ENCODE measurements at regions not wholly inside any gene's neighbourhood (a gene's known extent, or its start where the extent isn't known, plus 50 kb on each side); places are given as distances from the start of the nearest gene placed in this dataset.

GRCh38 chr9:2321523-2322148, 300.0 kb upstream of the VLDLR start:
- Histone ChIP-seq H3K27me3 (ENCODE audit: control insufficient read depth, insufficient read depth, low read length) (no peaks in the 10 kb centered on the region), H2AFZ (replicated peaks; ENCODE audit: low read length, poor library complexity) (no peak overlapping the region), H4K91ac (ENCODE audit: insufficient read depth, low read depth, low read length) (no peak overlapping the region), H3K18ac (ENCODE audit: low read depth, low read length) (no peak overlapping the region), H4K8ac (ENCODE audit: low read depth in 2 of 2, low read length in 2 of 2) (no peak overlapping the region), H2BK5ac (ENCODE audit: low read depth, low read length, poor library complexity, severe bottlenecking) (no peak overlapping the region), H3K9ac (ENCODE audit: low read depth, low read length) (no peak overlapping the region), H2BK20ac (ENCODE audit: low read depth, low read length) (no peak overlapping the region), H3K4ac (ENCODE audit: low read depth, low read length) (no peak overlapping the region), H3K14ac (replicated peaks; ENCODE audit: low read depth, low read length) (no peak overlapping the region), H3K9me3 (ENCODE audit: control insufficient read depth, insufficient read depth, low read length) (no peaks in the 10 kb centered on the region), H2AK9ac (replicated peaks; ENCODE audit: low read depth, low read length, poor library complexity) (no peak overlapping the region), H2BK15ac (ENCODE audit: low read depth, low read length) (no peak overlapping the region), H4K20me1 (ENCODE audit: insufficient read depth, low read length) (no peaks in the 10 kb centered on the region), H3K56ac (ENCODE audit: extremely low read depth, insufficient read depth, low read length) (no peak overlapping the region), H3K9me1 (ENCODE audit: insufficient read depth, low read length) (no peaks in the 10 kb centered on the region), H2BK120ac (ENCODE audit: low read depth, low read length) (no peak overlapping the region), H3K23ac (ENCODE audit: low read depth, low read length) (no peak overlapping the region), H3K4me2 (ENCODE audit: low read depth, low read length) (no peak overlapping the region), H3K27ac (ENCODE audit: insufficient read depth, low read length) (no peak overlapping the region), H2AK5ac (ENCODE audit: low read depth, low read length) (no peak overlapping the region), H4K5ac (ENCODE audit: low read depth, low read length) (no peak overlapping the region), H3K4me1 (ENCODE audit: control insufficient read depth, insufficient read depth, low read length) (no peaks in the 10 kb centered on the region), H3K79me1 (ENCODE audit: low read depth in 1 of 2, low read length in 2 of 2) (no peaks in the 10 kb centered on the region), H3K4me3 (ENCODE audit: insufficient read depth, low read depth, low read length) (no peak overlapping the region), H3K36me3 (ENCODE audit: control insufficient read depth, insufficient read depth, low read length) (no peaks in the 10 kb centered on the region)
- BruUV-seq (replicated peaks) = no TSS peak
- ChIA-PET CTCF (no interaction called here), POLR2A (ENCODE audit: unreplicated experiment) (no interaction called here)
- dilution Hi-C loops (cut with HindIII; ENCODE audit: low sequenced_read_pairs, unreplicated experiment) = no loop called here
- DNase-seq (no peak), ATAC-seq (ENCODE audit: low read depth) (no peak)
- in situ Hi-C loops (cut with MboI; ENCODE audit: low sequenced_read_pairs) = no loop called here
- TF ChIP-seq RAD21 (IDR thresholded peaks at IDR 0.05; ENCODE audit: low read length) (no peak), BHLHE40 (IDR thresholded peaks at IDR 0.05; ENCODE audit: low read depth, low read length) (no peak), CHD1 (IDR thresholded peaks at IDR 0.05; ENCODE audit: low read depth, low read length) (no peak), NFE2L2 (IDR thresholded peaks at IDR 0.05; ENCODE audit: low read depth, low read length) (no peak), ELK1 (IDR thresholded peaks at IDR 0.05; ENCODE audit: borderline replicate concordance, low read depth, low read length) (no peak), SMC3 (IDR thresholded peaks at IDR 0.05; ENCODE audit: low read depth, low read length) (no peak), RFX5 (IDR thresholded peaks at IDR 0.05; ENCODE audit: low read depth, low read length) (no peak), MAFK (IDR thresholded peaks at IDR 0.05; ENCODE audit: low read depth, low read length) (no peak), CEBPB (IDR thresholded peaks at IDR 0.05; ENCODE audit: low read depth, low read length) (no peak)
- intact Hi-C loops (cut with micrococcal nuclease) = loop anchor here (10.0 kb wide), 1 partner anchor 403 kb away; no protein-coding TSS in a partner anchor

All from IMR-90 (cell line).